ENCODE measurements at regions not wholly inside any gene's neighbourhood (a gene's known extent, or its start where the extent isn't known, plus 50 kb on each side); places are given as distances from the start of the nearest gene placed in this dataset.

- intact Hi-C loops (cut with DNase I) = no loop called here
- no peak for DNase-seq
- H3K4me3 ChIP-seq = no peak overlapping the region
- no peak for ATAC-seq
- no peak overlapping the region for H3K27ac ChIP-seq
- H3K4me1 ChIP-seq = no peaks in the 10 kb centered on the region
- TF ChIP-seq CTCF (IDR thresholded peaks at IDR 0.05) = no peak
- H3K36me3 ChIP-seq = no peaks in the 10 kb centered on the region
- H3K27me3 ChIP-seq = no peaks in the 10 kb centered on the region
- H3K9me3 ChIP-seq = no peaks in the 10 kb centered on the region
These were observed 243.6 kb upstream of the SLITRK3 start for GRCh38 chr3:165439765-165440164.

GRCh38 chr3:165434516-165434915 lies 238.3 kb upstream of the SLITRK3 start:
- intact Hi-C loops (cut with DNase I) = no loop called here
- H3K9me3 ChIP-seq = no peaks in the 10 kb centered on the region
- no peaks in the 10 kb centered on the region for H3K4me1 ChIP-seq
- H3K27ac ChIP-seq = no peak overlapping the region
- TF ChIP-seq CTCF (IDR thresholded peaks at IDR 0.05) = no peak
- no peak overlapping the region for H3K4me3 ChIP-seq
- ATAC-seq (no peak), DNase-seq (no peak)
- H3K27me3 ChIP-seq = no peaks in the 10 kb centered on the region
- no peaks in the 10 kb centered on the region for H3K36me3 ChIP-seq

- ATAC-seq = no peak
- intact Hi-C loops (cut with DNase I) = no loop called here
- no peak overlapping the region for H3K27ac ChIP-seq
- H3K9me3 ChIP-seq = no peaks in the 10 kb centered on the region
- H3K4me3 ChIP-seq = no peak overlapping the region
- no peaks in the 10 kb centered on the region for H3K27me3 ChIP-seq
- no peaks in the 10 kb centered on the region for H3K4me1 ChIP-seq
- H3K36me3 ChIP-seq = no peaks in the 10 kb centered on the region
- DNase-seq = no peak
- no peak for TF ChIP-seq CTCF (IDR thresholded peaks at IDR 0.05)
These were observed 210.2 kb upstream of the SLITRK3 start for GRCh38 chr3:165406425-165406824.

GRCh38 chr3:165404357-165405027 lies 208.3 kb upstream of the SLITRK3 start:
- Histone ChIP-seq H3K27ac (no peak overlapping the region), H3K4me3 (no peak overlapping the region), H3K36me3 (no peaks in the 10 kb centered on the region), H3K9me3 (no peaks in the 10 kb centered on the region), H3K4me1 (no peaks in the 10 kb centered on the region), H3K27me3 (no peaks in the 10 kb centered on the region)
- TF ChIP-seq CTCF (IDR thresholded peaks at IDR 0.05) = no peak
- no peak for DNase-seq
- ATAC-seq = no peak
- intact Hi-C loops (cut with DNase I) = no loop called here

- no peak overlapping the region for H3K27ac ChIP-seq
- DNase-seq (no peak), ATAC-seq (no peak)
- TF ChIP-seq CTCF (IDR thresholded peaks at IDR 0.05) = no peak
- no peak overlapping the region for H3K4me3 ChIP-seq
- intact Hi-C loops (cut with DNase I) = no loop called here
- no peaks in the 10 kb centered on the region for H3K9me3 ChIP-seq
- no peaks in the 10 kb centered on the region for H3K4me1 ChIP-seq
- no peaks in the 10 kb centered on the region for H3K36me3 ChIP-seq
- no peaks in the 10 kb centered on the region for H3K27me3 ChIP-seq
These were observed 207.5 kb upstream of the SLITRK3 start for GRCh38 chr3:165403666-165404065.

- intact Hi-C loops (cut with DNase I) = no loop called here
- Histone ChIP-seq H3K9me3 (no peaks in the 10 kb centered on the region), H3K27me3 (no peaks in the 10 kb centered on the region), H3K4me1 (no peaks in the 10 kb centered on the region), H3K27ac (no peak overlapping the region), H3K4me3 (no peak overlapping the region), H3K36me3 (no peaks in the 10 kb centered on the region)
- DNase-seq (no peak), ATAC-seq (no peak)
- no peak for TF ChIP-seq CTCF (IDR thresholded peaks at IDR 0.05)
These were observed 199.0 kb upstream of the SLITRK3 start for GRCh38 chr3:165395188-165395587.

All from upper lobe of right lung (tissue), 1 donor.